ENCODE measurements at regions not wholly inside any gene's neighbourhood (a gene's known extent, or its start where the extent isn't known, plus 50 kb on each side); places are given as distances from the start of the nearest gene placed in this dataset.

DNA sequence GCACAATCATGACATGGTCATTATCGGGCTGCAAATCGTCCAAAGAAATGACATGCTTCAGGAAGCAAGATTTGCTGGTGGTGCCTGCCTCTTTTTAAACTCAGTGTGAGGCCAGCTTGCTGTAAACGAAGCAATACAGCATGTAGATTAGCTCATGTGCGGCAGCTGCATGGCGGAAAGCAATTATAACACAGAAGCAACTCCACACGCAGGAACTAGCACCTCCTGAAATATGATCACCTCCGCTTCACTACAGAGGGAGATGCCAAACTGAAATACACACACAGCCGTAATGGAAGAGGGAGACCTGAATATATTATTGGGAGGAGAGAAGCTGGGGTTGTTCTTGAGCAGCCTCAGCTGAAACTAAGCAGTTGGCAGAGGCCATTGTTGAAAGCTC, 312.5 kb downstream of the PSAT1 start:
- Histone ChIP-seq H3K9ac (ENCODE audit: insufficient read depth, low read length, poor library complexity, severe bottlenecking) (no peak overlapping the region), H3K4me3 (replicated peaks in 1 of 3; ENCODE audit: low read depth in 2 of 3, low read length in 3 of 3) (no peak overlapping the region), H2AFZ (ENCODE audit: insufficient read depth, low read depth, low read length, poor library complexity, severe bottlenecking) (no peak overlapping the region), H3K4me1 (ENCODE audit: control insufficient read depth in 1 of 2, insufficient read depth in 2 of 2, low read length in 2 of 2) (no peaks in the 10 kb centered on the region), H3K9me3 (replicated peaks in 1 of 2; ENCODE audit: control insufficient read depth in 1 of 2, insufficient read depth in 1 of 2, low read length in 2 of 2) (no peaks in the 10 kb centered on the region), H3K36me3 (replicated peaks in 1 of 2; ENCODE audit: control insufficient read depth in 1 of 2, insufficient read depth in 2 of 2, low read length in 2 of 2) (no peaks in the 10 kb centered on the region), H4K20me1 (ENCODE audit: insufficient read depth, low read length) (no peaks in the 10 kb centered on the region), H3K27me3 (ENCODE audit: control insufficient read depth in 2 of 2, insufficient read depth in 2 of 2, low read length in 2 of 2) (no peaks in the 10 kb centered on the region), H3K79me2 (ENCODE audit: insufficient read depth, low read length) (no peaks in the 10 kb centered on the region), H3K4me2 (replicated peaks; ENCODE audit: extremely low read depth, low read length, poor library complexity, severe bottlenecking) (no peak overlapping the region), H3K27ac (ENCODE audit: low read depth in 1 of 2, low read length in 2 of 2) (no peak overlapping the region)
- Mint-ChIP-seq H3K36me3 (no peaks in the 10 kb centered on the region), H3K27me3 (ENCODE audit: low read depth in 3 of 3) (no peaks in the 10 kb centered on the region), H3K27ac (no peak overlapping the region), H3K4me3 (no peak overlapping the region), H3K4me1 (no peaks in the 10 kb centered on the region), H3K9me3 (peaks cover 0 to 2% (median 0%) of the 10 kb centered on the region in 7 donors)
- no peak for TF ChIP-seq CTCF (IDR thresholded peaks at IDR 0.05)
- DNase-seq = no peak
- 95% methylated on average over 5 of the region's 8 CpGs for WGBS (ENCODE audit: insufficient coverage)
- intact Hi-C loops (cut with micrococcal nuclease) = no loop called here

DNA sequence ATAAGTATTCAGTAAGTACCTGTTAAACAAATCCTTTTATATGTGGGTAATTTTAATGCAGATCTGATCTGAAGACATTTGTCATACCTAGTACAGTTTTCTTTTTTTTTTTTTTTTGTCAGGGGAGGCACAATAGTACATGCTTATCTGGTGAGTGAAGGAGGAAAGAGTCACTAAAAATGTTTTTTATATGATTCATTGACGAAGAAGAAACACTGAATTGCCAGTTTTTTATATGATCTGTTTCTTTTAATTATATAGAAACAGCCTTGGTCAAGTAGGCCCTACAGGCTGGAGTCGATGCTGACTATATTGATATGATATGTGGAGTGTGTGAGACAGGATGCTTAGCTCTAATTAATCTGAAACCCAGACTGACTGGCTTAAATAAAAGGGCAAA, 315.2 kb downstream of the PSAT1 start:
- Mint-ChIP-seq H3K4me3 (no peak overlapping the region), H3K36me3 (no peaks in the 10 kb centered on the region), H3K27ac (no peak overlapping the region), H3K9me3 (peaks cover 0 to 2% (median 0%) of the 10 kb centered on the region in 7 donors), H3K4me1 (no peaks in the 10 kb centered on the region), H3K27me3 (ENCODE audit: low read depth in 3 of 3) (no peaks in the 10 kb centered on the region)
- no peak overlapping the region for H2AFZ ChIP-seq (ENCODE audit: insufficient read depth, low read depth, low read length, poor library complexity, severe bottlenecking)
- no peak overlapping the region for H3K9ac ChIP-seq (ENCODE audit: insufficient read depth, low read length, poor library complexity, severe bottlenecking)
- H3K4me2 ChIP-seq (replicated peaks; ENCODE audit: extremely low read depth, low read length, poor library complexity, severe bottlenecking) = no peak overlapping the region
- H3K36me3 ChIP-seq (replicated peaks in 1 of 2; ENCODE audit: control insufficient read depth in 1 of 2, insufficient read depth in 2 of 2, low read length in 2 of 2) = no peaks in the 10 kb centered on the region
- H3K79me2 ChIP-seq (ENCODE audit: insufficient read depth, low read length) = no peaks in the 10 kb centered on the region
- no peak overlapping the region for H3K27ac ChIP-seq (ENCODE audit: low read depth in 1 of 2, low read length in 2 of 2)
- intact Hi-C loops (cut with micrococcal nuclease) = no loop called here
- WGBS (ENCODE audit: insufficient coverage) = no CpG with 5 or more reads among the region's 2 CpGs
- no peaks in the 10 kb centered on the region for H3K4me1 ChIP-seq (ENCODE audit: control insufficient read depth in 1 of 2, insufficient read depth in 2 of 2, low read length in 2 of 2)
- TF ChIP-seq CTCF (IDR thresholded peaks at IDR 0.05) = no peak
- no peak overlapping the region for H3K4me3 ChIP-seq (replicated peaks in 1 of 3; ENCODE audit: low read depth in 2 of 3, low read length in 3 of 3)
- no peaks in the 10 kb centered on the region for H3K9me3 ChIP-seq (replicated peaks in 1 of 2; ENCODE audit: control insufficient read depth in 1 of 2, insufficient read depth in 1 of 2, low read length in 2 of 2)
- H4K20me1 ChIP-seq (ENCODE audit: insufficient read depth, low read length) = no peaks in the 10 kb centered on the region
- no peaks in the 10 kb centered on the region for H3K27me3 ChIP-seq (ENCODE audit: control insufficient read depth in 2 of 2, insufficient read depth in 2 of 2, low read length in 2 of 2)
- no peak for DNase-seq

Measured in CD14-positive monocyte (primary cell).